Mesenchymal stem cell (in vitro differentiated cells and primary cell): ENCODE measurements at regions not wholly inside any gene's neighbourhood (a gene's known extent, or its start where the extent isn't known, plus 50 kb on each side); places are given as distances from the start of the nearest gene placed in this dataset.
A peak's percentile ranks its signal among the peaks of the same experiment; 100 is the strongest.

Experiments
- DNase-seq: peaks from one replicate; pipeline ENCODE4 v3.0.0-alpha.2; 2013
- H2AFZ ChIP-seq: one replicate; pipeline ENCODE4 v1.6.1; 2013; ENCODE audit warnings: low read depth, mild to moderate bottlenecking, control low read depth, inconsistent platforms, low read length, moderate library complexity
- H2AK5ac ChIP-seq: 2 replicates; pipeline ENCODE4 v1.6.1; 2013; ENCODE audit warnings: low read length, moderate library complexity, mild to moderate bottlenecking, inconsistent platforms; ENCODE audit not compliant: severe bottlenecking
- H2BK120ac ChIP-seq: one replicate; pipeline ENCODE4 v1.6.1; 2013; ENCODE audit warnings: low read depth, mild to moderate bottlenecking, inconsistent platforms, low read length, moderate library complexity
- H2BK12ac ChIP-seq, 2 experiments: one replicate each; pipeline ENCODE4 v1.6.1; 2013; ENCODE audit warnings: inconsistent platforms in 2 of 2, low read length in 2 of 2, mild to moderate bottlenecking in 2 of 2, moderate library complexity in 2 of 2, control low read depth in 1 of 2
- H2BK15ac ChIP-seq: one replicate; pipeline ENCODE4 v1.6.1; 2013; ENCODE audit warnings: mild to moderate bottlenecking, low read depth, inconsistent platforms; ENCODE audit not compliant: poor library complexity, severe bottlenecking
- H2BK5ac ChIP-seq: 2 replicates; pipeline ENCODE4 v1.6.1; 2013; ENCODE audit warnings: low read depth, mild to moderate bottlenecking, low read length, control low read depth, inconsistent platforms; ENCODE audit not compliant: poor library complexity, severe bottlenecking
- H3K14ac ChIP-seq, 2 experiments: one replicate each; pipeline ENCODE4 v1.6.1; 2013; ENCODE audit warnings: inconsistent platforms in 2 of 2, low read length in 2 of 2, control low read depth in 1 of 2, mild to moderate bottlenecking in 1 of 2, moderate library complexity in 1 of 2
- H3K18ac ChIP-seq, 2 experiments: one replicate each; pipeline ENCODE4 v1.6.1; 2013; ENCODE audit warnings: inconsistent platforms in 2 of 2, low read length in 2 of 2, control low read depth in 1 of 2, low read depth in 1 of 2, mild to moderate bottlenecking in 1 of 2
- H3K23ac ChIP-seq, 2 experiments: one replicate each; pipeline ENCODE4 v1.6.1; 2013; ENCODE audit warnings: inconsistent platforms in 2 of 2, low read length in 2 of 2, mild to moderate bottlenecking in 2 of 2, moderate library complexity in 2 of 2, control low read depth in 1 of 2
- H3K27ac ChIP-seq: 2 replicates; pipeline ENCODE4 v1.5.1; 2013; ENCODE audit warnings: mild to moderate bottlenecking, moderate library complexity, low read length, control low read depth, inconsistent platforms; ENCODE audit not compliant: poor library complexity, severe bottlenecking
- H3K27me3 ChIP-seq, 2 experiments: 2 replicates each; pipeline versions ENCODE4 v1.6.1 to v1.7.0; 2013; ENCODE audit warnings: low read length in 2 of 2, mild to moderate bottlenecking in 2 of 2, moderate library complexity in 2 of 2, control low read depth in 1 of 2, inconsistent platforms in 1 of 2; ENCODE audit not compliant: control insufficient read depth in 1 of 2, insufficient read depth in 1 of 2
- H3K36me3 ChIP-seq, 2 experiments: 2 replicates each; pipeline versions ENCODE4 v1.6.1 to v1.7.0; 2013; ENCODE audit warnings: low read length in 2 of 2, control low read depth in 1 of 2, inconsistent platforms in 1 of 2, low read depth in 1 of 2, mild to moderate bottlenecking in 1 of 2; ENCODE audit not compliant: insufficient read depth in 2 of 2, control insufficient read depth in 1 of 2
- H3K4ac ChIP-seq, 2 experiments: one replicate each; pipeline ENCODE4 v1.6.1; 2013; ENCODE audit warnings: inconsistent platforms in 2 of 2, low read length in 2 of 2, mild to moderate bottlenecking in 2 of 2, moderate library complexity in 2 of 2, control low read depth in 1 of 2, low read depth in 1 of 2
- H3K4me1 ChIP-seq: 2 replicates; pipeline ENCODE4 v1.6.1; 2013; ENCODE audit warnings: low read depth, low read length, control low read depth; ENCODE audit not compliant: control insufficient read depth, insufficient read depth
- H3K4me2 ChIP-seq: 2 replicates; pipeline ENCODE4 v1.6.1; 2013; ENCODE audit warnings: low read length, mild to moderate bottlenecking, inconsistent platforms; ENCODE audit not compliant: poor library complexity, severe bottlenecking
- H3K4me3 ChIP-seq, 2 experiments: 2 replicates each; pipeline versions ENCODE4 v1.5.1 to v1.7.0; 2013; ENCODE audit warnings: low read length in 2 of 2, mild to moderate bottlenecking in 2 of 2, control low read depth in 1 of 2, low read depth in 1 of 2; ENCODE audit not compliant: insufficient read depth in 1 of 2
- H3K79me1 ChIP-seq: replicated peaks from 2 replicates; pipeline ENCODE4 v1.6.1; 2013; ENCODE audit warnings: mild to moderate bottlenecking, control low read depth, low read length, inconsistent platforms; ENCODE audit not compliant: poor library complexity, severe bottlenecking
- H3K9ac ChIP-seq: 2 replicates; pipeline ENCODE4 v1.7.0; 2013; ENCODE audit warnings: mild to moderate bottlenecking, low read length, moderate library complexity
- H3K9me3 ChIP-seq: 2 replicates; pipeline ENCODE4 v1.7.0; 2013; ENCODE audit warnings: mild to moderate bottlenecking, low read length; ENCODE audit not compliant: control insufficient read depth
- H4K8ac ChIP-seq: one replicate; pipeline ENCODE4 v1.6.1; 2013; ENCODE audit warnings: inconsistent platforms, mild to moderate bottlenecking, low read length, moderate library complexity
- H4K91ac ChIP-seq: one replicate; pipeline ENCODE4 v1.6.1; 2013; ENCODE audit warnings: mild to moderate bottlenecking, low read length, inconsistent platforms
- WGBS: methylation state at CpG from one replicate; pipeline ENCODE4 v1.1.7; 2013; ENCODE audit warnings: mixed read lengths; 5-methylcytosine and 5-hydroxymethylcytosine counted together

DNA sequence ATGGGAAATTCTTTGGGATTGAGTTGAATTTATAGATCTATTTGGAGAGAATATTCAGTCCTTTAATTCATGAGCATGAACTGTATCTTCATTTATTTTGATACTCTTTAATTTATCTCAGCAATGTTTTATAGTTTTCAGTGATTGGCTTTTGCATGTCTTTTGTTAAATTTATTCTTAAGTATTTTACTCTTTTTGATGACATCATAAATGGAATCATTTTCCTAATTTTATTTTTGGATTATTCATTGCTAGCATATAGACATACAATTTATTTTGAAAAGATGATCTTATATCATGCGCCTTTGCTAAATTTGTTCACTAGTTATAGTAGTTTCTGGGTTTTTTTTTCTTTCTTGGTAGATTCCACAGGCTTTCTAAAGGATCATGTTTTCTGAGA, 149.2 kb upstream of the ASIC2 start:
- Histone ChIP-seq H3K4me1 (no peaks in the 10 kb centered on the region), H3K27me3 (no peaks in the 10 kb centered on the region), H3K36me3 (no peaks in the 10 kb centered on the region), H2AK5ac (no peak overlapping the region), H3K4me2 (no peak overlapping the region), H2BK12ac (no peak overlapping the region), H4K91ac (no peak overlapping the region), H3K79me1 (no peaks in the 10 kb centered on the region), H3K14ac (no peak overlapping the region), H3K27ac (no peak overlapping the region), H2BK5ac (no peak overlapping the region), H2BK120ac (no peak overlapping the region), H3K4ac (no peak overlapping the region), H3K4me3 (no peak overlapping the region), H2BK15ac (no peak overlapping the region), H4K8ac (no peak overlapping the region), H3K23ac (no peak overlapping the region), H2AFZ (no peak overlapping the region), H3K18ac (no peak overlapping the region), H3K9me3 (no peaks in the 10 kb centered on the region), H3K9ac (no peak overlapping the region)
- 100% methylated on average over 1 of the region's 1 CpG for WGBS
- DNase-seq, result no peak

DNA sequence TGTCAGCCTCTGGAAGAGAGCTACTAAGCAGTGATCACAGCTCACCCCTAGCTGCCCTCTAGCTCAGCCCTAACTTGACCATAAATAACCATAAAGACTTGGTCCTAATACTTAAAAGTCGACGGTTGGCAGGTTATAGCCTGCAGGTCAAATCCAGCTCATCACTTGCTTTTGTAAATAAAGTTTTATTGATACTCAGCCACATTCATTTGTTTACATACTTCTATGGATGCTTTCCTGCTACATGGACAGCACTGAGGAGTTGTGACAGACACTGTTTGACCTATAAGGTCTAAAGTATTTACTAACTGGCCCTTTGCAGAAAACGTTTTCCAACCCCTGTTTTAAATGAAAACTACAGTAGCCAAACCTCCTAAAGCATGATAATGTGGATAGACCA, 151.6 kb upstream of the ASIC2 start:
- peak overlapping the region; percentile 16 to 77 for H3K18ac ChIP-seq
- no peaks in the 10 kb centered on the region for H3K27me3 ChIP-seq
- H3K4me1 ChIP-seq, result no peaks in the 10 kb centered on the region
- H3K4ac ChIP-seq, result no peak overlapping the region
- peak overlapping the region in 1 of 2 experiments; percentile 86 for H2BK12ac ChIP-seq
- 25% methylated on average over 1 of the region's 3 CpGs for WGBS
- no peak overlapping the region for H3K23ac ChIP-seq
- H4K91ac ChIP-seq, result peak overlapping the region; percentile 52
- H2BK5ac ChIP-seq, result no peak overlapping the region
- no peak overlapping the region for H3K14ac ChIP-seq
- no peak overlapping the region for H3K4me3 ChIP-seq
- H2BK120ac ChIP-seq, result no peak overlapping the region
- H2AK5ac ChIP-seq, result no peak overlapping the region
- peak overlapping the region; percentile 88 for H2BK15ac ChIP-seq
- H4K8ac ChIP-seq, result peak overlapping the region; percentile 47
- no peak overlapping the region for H2AFZ ChIP-seq
- no peak overlapping the region for H3K4me2 ChIP-seq
- DNase-seq, result peak; percentile 48
- no peaks in the 10 kb centered on the region for H3K36me3 ChIP-seq
- H3K27ac ChIP-seq, result no peak overlapping the region
- H3K9me3 ChIP-seq, result peaks cover 3% of the 10 kb centered on the region
- H3K9ac ChIP-seq, result no peak overlapping the region
- H3K79me1 ChIP-seq, result no peaks in the 10 kb centered on the region

DNA sequence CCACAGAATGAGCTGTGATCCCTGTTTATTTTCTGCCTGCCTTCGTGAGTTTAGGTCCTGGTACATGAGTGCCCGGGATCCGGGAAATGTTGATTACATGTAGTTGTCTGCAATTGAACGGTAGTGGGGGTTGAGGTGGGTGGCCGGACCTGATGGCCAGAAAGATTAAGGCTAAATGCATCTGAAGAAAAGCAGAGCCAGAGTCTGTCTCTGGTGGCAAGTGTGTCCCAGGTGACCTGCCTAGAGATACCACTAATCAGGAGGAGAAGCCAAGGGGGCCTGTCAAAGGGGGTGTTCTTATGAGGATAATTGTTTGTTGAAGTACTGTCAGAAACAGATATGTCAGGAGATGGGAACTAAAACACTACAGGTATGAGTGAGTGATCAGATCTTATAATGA, 154.0 kb upstream of the ASIC2 start:
- Histone ChIP-seq H2BK12ac (no peak overlapping the region), H3K36me3 (no peaks in the 10 kb centered on the region), H3K14ac (no peak overlapping the region), H4K8ac (peak overlapping the region; percentile 7), H3K4me2 (no peak overlapping the region), H3K4me3 (no peak overlapping the region), H2AFZ (no peak overlapping the region), H3K4me1 (no peaks in the 10 kb centered on the region), H3K27me3 (peaks cover 0 to 5% of the 10 kb centered on the region in 2 experiments), H2BK120ac (no peak overlapping the region), H4K91ac (peak overlapping the region; percentile 79), H3K9ac (no peak overlapping the region), H2AK5ac (no peak overlapping the region), H3K9me3 (peaks cover 3% of the 10 kb centered on the region), H3K18ac (peak overlapping the region in 1 of 2 experiments; percentile 59), H3K23ac (no peak overlapping the region), H3K4ac (no peak overlapping the region), H3K27ac (no peak overlapping the region), H2BK15ac (no peak overlapping the region), H3K79me1 (no peaks in the 10 kb centered on the region), H2BK5ac (no peak overlapping the region)
- WGBS, result 12% methylated on average over 5 of the region's 5 CpGs
- no peak for DNase-seq

DNA sequence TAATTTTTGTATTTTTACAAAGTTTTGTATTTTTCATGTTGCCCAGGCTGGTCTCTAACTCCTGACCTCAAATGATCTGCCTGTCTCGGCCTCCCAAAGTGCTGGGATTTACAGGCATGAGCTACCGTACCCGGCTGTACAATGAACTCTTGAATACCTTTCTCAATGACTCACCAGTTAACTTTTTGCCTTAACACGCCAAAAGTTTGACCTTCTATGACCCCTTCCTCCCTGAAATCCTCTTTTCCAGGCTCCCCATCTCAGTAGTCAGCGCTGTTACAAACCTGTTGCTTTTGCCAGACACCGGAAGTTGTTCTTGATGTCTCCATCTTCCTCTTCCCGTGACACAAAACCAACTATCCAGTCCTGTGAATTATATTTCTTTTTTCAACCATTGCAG, 158.1 kb upstream of the ASIC2 start:
- Histone ChIP-seq H3K79me1 (no peaks in the 10 kb centered on the region), H3K4me3 (no peak overlapping the region), H3K23ac (no peak overlapping the region), H2AFZ (peak overlapping the region; percentile 11), H3K4me1 (no peaks in the 10 kb centered on the region), H3K36me3 (no peaks in the 10 kb centered on the region), H3K4me2 (no peak overlapping the region), H4K8ac (no peak overlapping the region), H3K27ac (no peak overlapping the region), H3K14ac (no peak overlapping the region), H2BK15ac (no peak overlapping the region), H3K27me3 (peaks cover 0 to 12% of the 10 kb centered on the region in 2 experiments), H2BK12ac (no peak overlapping the region), H3K9me3 (peaks cover 3% of the 10 kb centered on the region), H4K91ac (no peak overlapping the region), H2BK120ac (no peak overlapping the region), H2AK5ac (no peak overlapping the region), H3K9ac (no peak overlapping the region), H2BK5ac (no peak overlapping the region), H3K4ac (peak overlapping the region in 1 of 2 experiments; percentile 15), H3K18ac (peak overlapping the region in 1 of 2 experiments; percentile 23)
- WGBS, result 14% methylated on average over 7 of the region's 7 CpGs
- peak; percentile 63 for DNase-seq
